Natural killer cell treated with Interleukin-12 subunit alpha and Interleukin-12 subunit beta and Interleukin-15 and Interleukin-18, amount 100 ng/mL, for 72 hours (primary cell): ENCODE measurements at regions not wholly inside any gene's neighbourhood (a gene's known extent, or its start where the extent isn't known, plus 50 kb on each side); places are given as distances from the start of the nearest gene placed in this dataset.
A peak's percentile ranks its signal among the peaks of the same experiment; 100 is the strongest.

Experiments
- ATAC-seq, 2 donors: fragments of 150-1000 bp; cut with Tn5 transposase in 1 of 2; sonication (Bioruptor Pico), chemical (Tn5 transposase) in 1 of 2; 2 replicates each; pipeline ENCODE4 v1.10.0; 2021
- DNase-seq: peaks from one replicate; pipeline ENCODE4 v3.0.0; 2022; ENCODE audit warnings: low spot score
- H3K27ac Mint-ChIP-seq, 2 donors: 1 replicate in 1 of 2; 2 replicates in 1 of 2; pipeline ENCODE4 v1.8.0; 2022; ENCODE audit warnings: mixed read lengths in 2 of 2, mild to moderate bottlenecking in 1 of 2, moderate library complexity in 1 of 2
- H3K27me3 Mint-ChIP-seq, 2 donors: 1 replicate in 1 of 2; 2 replicates in 1 of 2; pipeline ENCODE4 v1.8.0; 2022; ENCODE audit warnings: mixed read lengths in 2 of 2
- H3K36me3 Mint-ChIP-seq: one replicate; pipeline ENCODE4 v1.8.0; 2022; ENCODE audit warnings: mixed read lengths
- H3K4me1 Mint-ChIP-seq, 2 donors: 1 replicate in 1 of 2; 2 replicates in 1 of 2; pipeline ENCODE4 v1.8.0; 2022; ENCODE audit warnings: low read depth in 2 of 2, mixed read lengths in 2 of 2, mild to moderate bottlenecking in 1 of 2
- H3K4me3 Mint-ChIP-seq: one replicate; pipeline ENCODE4 v1.8.0; 2022; ENCODE audit warnings: mixed read lengths
- H3K9me3 Mint-ChIP-seq: 2 replicates; pipeline ENCODE4 v1.8.0; 2022; ENCODE audit warnings: mixed read lengths

DNA sequence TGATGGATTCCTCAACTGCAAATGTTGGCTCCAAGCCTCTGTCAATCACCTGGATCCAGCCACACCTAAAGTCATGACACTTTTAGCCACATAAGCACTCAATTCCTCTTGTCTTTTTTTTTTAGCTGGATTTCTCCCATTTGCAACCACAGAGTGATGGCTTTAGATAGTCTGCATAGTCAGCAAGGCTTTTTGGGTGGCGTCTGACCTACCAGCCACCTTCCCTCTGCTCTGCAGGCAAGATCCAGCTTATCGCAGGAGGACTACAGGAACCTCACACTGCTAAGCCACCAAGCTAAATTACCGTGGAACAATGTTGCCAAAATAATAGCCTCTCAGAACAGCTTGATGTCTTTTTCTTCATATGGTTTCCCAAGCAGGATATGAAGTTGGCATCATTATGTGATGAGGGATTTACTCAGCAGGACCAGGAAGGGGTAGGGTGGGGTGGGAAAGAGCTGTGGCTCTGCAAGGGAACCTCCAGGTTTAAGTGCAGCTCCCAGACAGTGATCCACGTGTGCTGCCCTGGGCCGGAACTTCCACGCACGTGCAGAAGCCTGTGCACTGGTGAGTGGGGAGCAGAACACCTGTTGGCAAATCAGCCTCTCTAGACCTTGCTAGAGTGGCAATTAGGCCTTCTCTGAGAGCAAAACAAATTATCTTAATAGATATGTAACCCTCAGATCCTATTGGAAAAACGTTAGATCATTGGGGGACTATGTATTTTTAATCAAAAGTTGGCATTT lies 170.6 kb upstream of the NCK2 start:
- DNase-seq (no peak), ATAC-seq (no peak)
- Mint-ChIP-seq H3K27ac (no peak overlapping the region), H3K4me1 (peaks cover 0 to 3% of the 10 kb centered on the region in 2 donors), H3K4me3 (no peak overlapping the region), H3K27me3 (peaks cover 7 to 23% of the 10 kb centered on the region in 2 donors), H3K36me3 (no peaks in the 10 kb centered on the region), H3K9me3 (no peaks in the 10 kb centered on the region)

DNA sequence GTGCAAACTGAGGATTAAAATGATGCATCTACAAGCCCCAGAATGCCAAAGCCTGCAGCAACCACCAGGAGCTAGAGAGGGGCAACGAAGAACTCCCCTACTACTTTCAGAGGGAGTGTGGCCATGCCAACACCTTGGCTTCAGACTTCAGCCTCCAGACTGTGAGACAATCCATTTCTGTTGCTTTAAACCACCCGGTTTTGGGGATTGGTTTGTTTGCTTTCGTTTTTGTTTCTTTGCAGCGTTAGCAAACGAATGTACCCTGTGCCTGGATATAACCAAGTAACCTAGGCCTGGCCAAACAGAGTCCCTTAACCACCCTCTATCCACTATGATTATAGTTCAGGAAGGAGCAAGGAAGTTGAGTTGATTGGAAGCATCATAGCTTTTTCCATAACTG lies 171.2 kb upstream of the NCK2 start:
- Mint-ChIP-seq H3K4me3 (no peak overlapping the region), H3K9me3 (no peaks in the 10 kb centered on the region), H3K4me1 (peaks cover 0 to 3% of the 10 kb centered on the region in 2 donors), H3K27ac (no peak overlapping the region), H3K36me3 (no peaks in the 10 kb centered on the region), H3K27me3 (peaks cover 7 to 23% of the 10 kb centered on the region in 2 donors)
- no peak for ATAC-seq
- DNase-seq = no peak

DNA sequence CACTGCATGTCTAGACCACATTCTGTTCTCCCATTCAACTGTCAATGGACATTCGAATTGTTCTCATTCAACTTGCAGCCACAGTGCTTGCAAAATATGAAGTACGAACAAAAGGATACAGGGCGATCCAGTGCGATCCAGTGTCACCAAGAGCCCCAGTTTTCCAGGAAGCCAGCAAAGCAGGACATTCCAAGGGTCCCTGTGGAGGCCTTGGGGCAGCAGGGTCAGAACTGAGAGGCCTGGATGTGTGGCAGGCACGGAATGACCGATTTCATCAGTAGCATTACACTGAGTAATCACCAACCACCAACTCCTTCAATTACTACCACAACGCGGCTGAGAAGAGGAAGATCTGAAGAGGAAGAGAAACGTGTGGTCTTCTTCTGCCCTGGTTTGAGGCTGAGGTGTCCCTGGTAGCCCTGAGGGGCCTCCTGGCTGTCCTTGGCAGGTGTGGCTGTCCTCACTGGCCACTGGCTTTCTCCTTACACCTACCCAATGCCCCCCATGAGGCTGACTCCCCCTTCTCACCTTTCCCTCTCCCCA lies 172.7 kb upstream of the FHL2 start:
- DNase-seq = no peak
- peaks cover 9 to 23% of the 10 kb centered on the region in 2 donors for H3K27me3 Mint-ChIP-seq
- no peak overlapping the region for H3K4me3 Mint-ChIP-seq
- no peaks in the 10 kb centered on the region for H3K9me3 Mint-ChIP-seq
- peaks cover 0 to 3% of the 10 kb centered on the region in 2 donors for H3K4me1 Mint-ChIP-seq
- H3K36me3 Mint-ChIP-seq = no peaks in the 10 kb centered on the region
- ATAC-seq = no peak
- no peak overlapping the region for H3K27ac Mint-ChIP-seq

DNA sequence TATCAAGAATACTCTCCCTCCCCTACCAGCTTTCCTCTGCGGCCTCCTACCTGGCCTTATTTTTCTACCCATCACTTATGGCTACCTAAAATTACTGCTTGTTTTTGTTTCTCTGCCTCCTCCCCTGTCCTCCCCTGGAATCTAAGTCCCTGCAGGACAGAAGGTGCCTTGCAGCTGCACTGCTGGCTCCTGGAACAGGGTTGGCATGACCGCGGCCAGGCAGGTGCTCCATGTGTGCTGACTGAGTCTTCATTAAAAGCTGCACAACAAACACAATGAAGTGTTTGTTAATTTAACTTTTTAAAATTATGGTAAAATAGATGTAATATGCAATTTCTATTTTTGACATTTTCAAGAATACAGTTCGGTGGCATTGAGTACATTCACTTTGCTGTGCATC lies 171.9 kb upstream of the FHL2 start:
- Mint-ChIP-seq H3K4me3 (no peak overlapping the region), H3K27ac (no peak overlapping the region), H3K36me3 (no peaks in the 10 kb centered on the region), H3K27me3 (peaks cover 9 to 23% of the 10 kb centered on the region in 2 donors), H3K4me1 (peaks cover 0 to 3% of the 10 kb centered on the region in 2 donors), H3K9me3 (no peaks in the 10 kb centered on the region)
- DNase-seq (no peak), ATAC-seq (no peak)

DNA sequence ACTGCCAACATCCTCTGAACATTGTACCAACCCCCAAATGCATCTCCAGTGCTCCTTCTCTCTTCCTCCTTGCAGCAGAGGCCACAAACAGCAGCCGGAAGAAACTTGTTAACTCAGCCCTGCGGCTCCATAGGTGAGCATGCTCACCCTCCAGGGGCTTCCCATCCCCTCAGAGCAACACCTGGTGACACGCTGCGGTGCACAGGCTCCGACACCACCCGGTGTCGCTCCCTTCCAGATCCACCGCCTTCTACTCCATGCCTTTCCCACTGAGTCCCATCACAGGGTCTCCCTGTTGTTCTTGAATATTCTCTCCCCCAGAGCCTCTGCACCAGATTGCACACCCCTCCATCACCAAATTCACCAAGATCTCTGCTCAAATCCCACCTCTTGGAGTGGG lies 171.5 kb upstream of the FHL2 start:
- Mint-ChIP-seq H3K27me3 (peaks cover 9 to 23% of the 10 kb centered on the region in 2 donors), H3K4me3 (no peak overlapping the region), H3K27ac (no peak overlapping the region), H3K36me3 (no peaks in the 10 kb centered on the region), H3K4me1 (peaks cover 0 to 3% of the 10 kb centered on the region in 2 donors), H3K9me3 (no peaks in the 10 kb centered on the region)
- DNase-seq = no peak
- ATAC-seq = no peak

DNA sequence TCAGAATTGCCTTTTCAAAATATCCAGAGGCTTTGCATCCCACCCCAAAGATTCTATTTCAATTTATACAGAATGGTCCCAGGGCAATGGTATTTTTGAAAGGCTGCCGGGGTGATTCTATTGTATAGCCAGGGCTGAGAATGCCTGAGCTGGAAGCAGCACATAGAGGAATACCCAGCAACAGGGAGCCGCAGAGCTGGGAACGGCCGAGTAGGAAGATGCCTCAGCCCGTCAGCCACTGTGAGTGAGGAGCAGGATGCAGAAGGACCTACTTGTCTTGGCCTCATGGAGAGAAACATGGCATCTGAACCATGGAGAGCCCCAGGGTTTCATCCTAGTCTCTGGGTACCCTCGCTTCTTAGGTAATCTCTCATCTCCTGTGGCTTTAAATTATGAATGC lies 170.8 kb upstream of the FHL2 start:
- peaks cover 6 to 23% of the 10 kb centered on the region in 2 donors for H3K27me3 Mint-ChIP-seq

DNA sequence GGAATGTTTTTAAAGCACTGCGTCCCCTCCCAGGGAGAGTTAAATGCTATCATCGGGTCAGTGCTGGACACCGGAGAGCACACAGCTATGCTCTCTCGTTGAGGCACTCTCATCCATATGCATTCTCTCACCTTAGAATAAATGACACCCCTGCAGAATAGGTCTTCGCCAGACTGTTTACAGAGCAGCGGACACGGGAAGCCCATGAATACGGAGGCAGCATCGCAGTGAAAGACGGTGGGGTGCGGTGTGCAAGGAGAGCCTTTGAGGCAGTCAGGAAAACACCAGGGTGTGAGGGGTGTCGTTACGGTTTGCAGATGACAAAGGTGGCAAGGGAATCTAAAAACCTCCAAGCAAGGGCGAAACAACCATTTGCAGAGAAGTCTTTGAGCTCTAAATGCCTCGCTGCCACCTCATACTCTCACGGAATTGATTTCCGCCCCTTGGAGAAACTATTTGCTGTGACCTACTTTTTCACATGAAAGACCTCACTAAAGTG lies 169.2 kb upstream of the FHL2 start:
- Mint-ChIP-seq H3K4me1 (peaks cover 0 to 3% of the 10 kb centered on the region in 2 donors), H3K27me3 (peaks cover 6 to 23% of the 10 kb centered on the region in 2 donors), H3K4me3 (no peak overlapping the region), H3K9me3 (no peaks in the 10 kb centered on the region), H3K27ac (no peak overlapping the region), H3K36me3 (no peaks in the 10 kb centered on the region)
- no peak for DNase-seq
- ATAC-seq = no peak

More for the DNA sequence above, 170.8 kb upstream of the FHL2 start:
- Mint-ChIP-seq H3K4me1 (peaks cover 0 to 3% of the 10 kb centered on the region in 2 donors), H3K9me3 (no peaks in the 10 kb centered on the region), H3K4me3 (no peak overlapping the region), H3K36me3 (no peaks in the 10 kb centered on the region), H3K27ac (no peak overlapping the region)
- no peak for DNase-seq
- ATAC-seq = no peak

DNA sequence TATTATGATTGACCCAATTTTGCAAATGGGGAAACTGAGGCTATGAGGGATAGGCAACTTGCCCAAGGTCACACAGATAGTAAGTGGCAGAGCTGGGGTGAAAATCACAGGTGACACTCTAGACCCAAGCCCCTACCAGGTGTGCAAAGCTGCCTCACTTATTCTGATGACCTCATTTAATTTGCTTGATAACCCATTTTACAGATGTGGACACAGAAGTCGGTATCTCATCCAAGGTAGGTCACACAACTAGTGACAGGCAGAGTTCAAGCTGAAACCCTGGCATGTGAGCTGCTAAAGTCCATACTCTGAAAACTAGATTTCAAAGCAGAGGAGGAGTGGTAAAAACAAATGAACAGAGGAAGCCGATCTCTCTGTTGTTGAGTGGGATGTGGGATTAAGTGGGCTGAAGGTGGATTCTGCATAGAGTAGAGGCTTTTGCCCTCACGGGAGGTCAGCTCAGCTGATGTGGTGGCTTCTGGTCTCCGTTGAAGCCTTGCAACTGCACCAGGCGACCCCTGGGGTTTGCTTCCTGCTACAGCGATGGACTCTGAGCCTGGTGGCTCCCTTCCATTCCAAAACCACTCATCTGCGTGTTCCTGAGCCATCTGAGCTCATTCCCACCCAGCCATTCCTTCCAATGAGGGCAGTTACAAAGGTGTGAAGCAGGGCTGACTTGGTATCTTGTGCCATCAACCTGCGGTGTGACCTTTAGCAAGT lies 164.3 kb upstream of the FHL2 start:
- DNase-seq (no peak), ATAC-seq (no peak)
- H3K4me1 Mint-ChIP-seq = no peaks in the 10 kb centered on the region
- peaks cover 15 to 17% of the 10 kb centered on the region in 2 donors for H3K27me3 Mint-ChIP-seq
- H3K27ac Mint-ChIP-seq = no peak overlapping the region
- no peaks in the 10 kb centered on the region for H3K9me3 Mint-ChIP-seq
- H3K4me3 Mint-ChIP-seq = no peak overlapping the region
- H3K36me3 Mint-ChIP-seq = no peaks in the 10 kb centered on the region

DNA sequence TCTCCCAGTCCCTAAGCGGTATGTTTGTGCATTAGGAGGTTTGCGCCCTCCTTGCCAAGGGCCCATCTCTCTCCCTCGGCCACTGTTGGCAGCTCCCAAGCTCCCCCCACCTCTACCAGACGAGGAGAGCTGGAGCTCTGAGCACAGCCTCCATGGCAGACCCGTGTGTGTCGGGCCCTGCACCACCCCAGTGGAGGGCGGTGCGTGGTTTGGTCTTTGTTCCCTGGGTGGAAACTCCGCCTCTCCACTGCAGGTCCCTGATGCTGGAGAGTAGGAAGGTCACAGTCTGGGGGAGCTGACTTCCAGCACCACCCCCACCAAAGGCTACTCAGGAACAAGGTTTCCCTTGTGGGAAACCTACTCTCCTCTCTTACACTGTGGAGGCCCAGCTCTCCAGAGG lies 162.6 kb upstream of the FHL2 start:
- H3K36me3 Mint-ChIP-seq = no peaks in the 10 kb centered on the region
- DNase-seq = no peak
- H3K4me1 Mint-ChIP-seq = no peaks in the 10 kb centered on the region
- no peak overlapping the region for H3K27ac Mint-ChIP-seq
- ATAC-seq = no peak
- no peaks in the 10 kb centered on the region for H3K9me3 Mint-ChIP-seq
- H3K27me3 Mint-ChIP-seq = peaks cover 16 to 21% of the 10 kb centered on the region in 2 donors
- H3K4me3 Mint-ChIP-seq = no peak overlapping the region

DNA sequence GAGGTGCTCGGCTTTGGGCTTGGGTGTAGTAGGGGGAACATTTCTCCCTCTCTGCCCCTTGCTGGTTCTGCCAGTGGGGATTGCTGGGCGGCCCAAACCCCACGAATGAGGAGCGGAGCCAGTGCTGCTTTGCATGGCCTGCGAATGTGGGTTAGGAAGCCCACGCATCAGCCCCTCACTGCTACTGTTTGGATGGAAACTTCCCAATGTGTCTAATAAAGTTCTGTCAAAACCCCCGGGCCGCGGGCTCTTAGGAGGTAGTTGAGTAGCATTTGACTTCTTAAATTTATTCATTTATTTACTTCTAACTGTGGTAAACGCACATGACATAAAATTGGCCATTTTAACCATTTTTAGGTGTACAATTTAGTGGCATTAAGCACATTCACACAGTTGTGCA lies 161.3 kb upstream of the FHL2 start:
- Mint-ChIP-seq H3K9me3 (no peaks in the 10 kb centered on the region), H3K36me3 (no peaks in the 10 kb centered on the region), H3K4me1 (no peaks in the 10 kb centered on the region), H3K4me3 (no peak overlapping the region), H3K27ac (no peak overlapping the region), H3K27me3 (peaks cover 18 to 26% of the 10 kb centered on the region in 2 donors)
- no peak for DNase-seq
- ATAC-seq = no peak

DNA sequence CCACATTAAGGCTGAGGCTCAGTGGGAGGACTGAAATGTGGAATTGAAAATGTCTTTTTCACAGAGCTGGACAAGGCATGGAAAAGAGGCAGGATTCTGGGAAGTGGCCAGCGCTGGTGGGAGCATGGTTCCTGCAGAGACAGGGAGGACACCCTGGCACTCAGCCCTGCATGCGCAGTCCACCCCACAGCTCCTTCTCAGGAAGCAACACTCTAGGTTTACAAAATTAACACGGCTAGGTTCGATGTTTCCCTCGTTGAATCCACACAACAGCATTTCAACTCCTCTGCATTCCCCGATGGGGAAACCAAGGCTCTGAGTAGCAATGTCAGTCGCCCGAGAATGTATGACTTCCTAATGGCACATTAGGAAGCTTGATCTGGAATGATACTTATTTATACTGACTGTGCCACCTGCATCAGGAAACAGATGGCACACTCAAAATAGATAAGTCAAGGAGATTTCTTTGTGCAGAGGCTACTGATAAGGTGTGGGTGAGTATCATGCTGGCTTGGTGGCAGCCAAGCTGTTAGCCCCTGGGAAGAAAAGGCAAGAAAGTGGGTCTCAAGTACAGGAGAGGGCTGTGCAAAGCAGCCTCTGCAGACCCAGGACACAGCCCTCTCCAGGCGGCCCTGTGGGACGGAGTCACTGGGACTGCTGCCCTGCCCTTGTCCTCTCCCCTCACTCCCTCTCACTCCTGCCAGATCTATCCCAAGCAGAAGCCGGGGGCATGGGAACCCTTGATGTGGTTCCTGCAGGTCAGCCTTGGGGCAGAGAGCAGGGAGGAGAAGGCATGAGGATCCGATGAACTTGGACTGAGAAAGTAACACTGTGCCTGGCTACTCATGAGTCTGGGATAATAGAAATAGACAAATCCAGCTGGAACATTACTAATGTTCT lies 158.4 kb upstream of the FHL2 start:
- Mint-ChIP-seq H3K36me3 (no peaks in the 10 kb centered on the region), H3K4me1 (no peaks in the 10 kb centered on the region), H3K27ac (no peak overlapping the region), H3K27me3 (peaks cover 27 to 38% of the 10 kb centered on the region in 2 donors), H3K4me3 (no peak overlapping the region), H3K9me3 (no peaks in the 10 kb centered on the region)
- ATAC-seq = peak; percentile 21 to 39
- no peak for DNase-seq

DNA sequence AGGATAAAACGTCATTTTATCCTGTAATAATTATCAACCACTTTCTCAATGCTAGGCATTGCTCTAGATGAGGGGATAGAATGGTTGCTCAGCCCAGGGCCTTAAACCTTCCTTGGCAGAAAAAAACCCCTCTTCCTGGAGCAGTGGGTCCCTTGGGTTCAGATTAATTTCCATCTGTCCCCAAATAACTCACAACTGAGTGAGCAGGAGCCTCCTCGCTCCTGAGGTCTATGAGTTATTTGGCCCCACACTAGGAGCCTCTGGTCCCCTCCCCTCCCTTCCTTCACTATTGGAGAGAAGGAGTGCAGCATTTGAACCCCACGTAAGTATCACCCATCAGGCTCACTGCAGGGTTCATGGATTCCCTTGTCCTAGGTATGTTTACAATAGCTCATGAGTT lies 157.5 kb upstream of the FHL2 start:
- no peaks in the 10 kb centered on the region for H3K36me3 Mint-ChIP-seq
- ATAC-seq (no peak), DNase-seq (no peak)
- H3K4me1 Mint-ChIP-seq = no peaks in the 10 kb centered on the region
- H3K9me3 Mint-ChIP-seq = no peaks in the 10 kb centered on the region
- H3K27ac Mint-ChIP-seq = no peak overlapping the region
- peaks cover 30 to 45% of the 10 kb centered on the region in 2 donors for H3K27me3 Mint-ChIP-seq
- no peak overlapping the region for H3K4me3 Mint-ChIP-seq

DNA sequence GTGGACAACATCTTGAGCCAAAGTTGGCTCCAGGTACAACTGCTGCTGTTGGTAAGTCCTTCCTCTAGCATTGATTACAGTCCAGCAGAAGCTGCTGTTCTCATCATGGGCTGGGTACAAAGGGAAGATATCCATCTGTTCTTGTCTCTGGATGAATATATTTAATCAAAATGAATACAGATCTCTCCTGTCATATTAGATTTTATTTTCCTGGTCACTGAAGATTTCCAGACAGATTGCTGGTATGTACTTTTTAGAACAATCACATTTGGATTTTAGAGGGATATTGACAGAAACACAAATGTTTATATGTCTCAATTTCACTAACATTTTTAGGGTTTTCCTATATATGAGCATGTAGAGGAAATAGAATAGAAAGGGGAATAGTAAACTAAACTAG lies 155.4 kb upstream of the FHL2 start:
- Mint-ChIP-seq H3K27me3 (peaks cover 24 to 47% of the 10 kb centered on the region in 2 donors), H3K9me3 (no peaks in the 10 kb centered on the region), H3K4me1 (no peaks in the 10 kb centered on the region), H3K27ac (no peak overlapping the region), H3K36me3 (no peaks in the 10 kb centered on the region), H3K4me3 (no peak overlapping the region)
- DNase-seq = no peak
- no peak for ATAC-seq
